HG02642 (cell line): ENCODE measurements at regions not wholly inside any gene's neighbourhood (a gene's known extent, or its start where the extent isn't known, plus 50 kb on each side); places are given as distances from the start of the nearest gene placed in this dataset.
"Not testable (repeated sequence)": the region's sequence is repeated elsewhere in the genome, so short reads cannot be mapped to it uniquely, and the experiment has no call there.

Experiments used
- ATAC-seq: cut with Tn5 transposase; IDR thresholded peaks from one replicate; pipeline ENCODE4 v1.9.1; 2021; ENCODE audit warnings: mild to moderate bottlenecking; ENCODE audit not compliant: unreplicated experiment, poor library complexity

GRCh38 chr6:50959081-50959641 lies 140.5 kb downstream of the TFAP2B start:
- no peak for ATAC-seq

DNA sequence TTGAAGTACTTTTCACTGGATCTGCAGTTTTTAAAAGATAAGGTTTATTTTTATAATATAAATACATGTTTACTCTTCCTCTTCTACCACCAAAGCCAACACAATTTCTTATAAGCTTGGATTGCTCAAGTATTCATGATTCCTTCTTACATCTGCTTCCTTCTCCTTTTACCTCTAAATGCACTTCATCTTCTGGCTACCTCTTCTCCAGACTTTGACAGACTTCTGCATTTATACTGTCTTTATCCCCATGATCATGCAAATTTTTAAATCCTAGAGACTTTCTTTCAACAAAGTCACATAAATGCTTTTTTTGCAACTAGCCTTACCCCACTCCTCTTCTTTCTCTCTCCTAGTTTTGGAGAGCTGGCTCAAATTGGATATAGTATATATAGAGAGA lies 142.9 kb downstream of the TFAP2B start:
- no peak for ATAC-seq

DNA sequence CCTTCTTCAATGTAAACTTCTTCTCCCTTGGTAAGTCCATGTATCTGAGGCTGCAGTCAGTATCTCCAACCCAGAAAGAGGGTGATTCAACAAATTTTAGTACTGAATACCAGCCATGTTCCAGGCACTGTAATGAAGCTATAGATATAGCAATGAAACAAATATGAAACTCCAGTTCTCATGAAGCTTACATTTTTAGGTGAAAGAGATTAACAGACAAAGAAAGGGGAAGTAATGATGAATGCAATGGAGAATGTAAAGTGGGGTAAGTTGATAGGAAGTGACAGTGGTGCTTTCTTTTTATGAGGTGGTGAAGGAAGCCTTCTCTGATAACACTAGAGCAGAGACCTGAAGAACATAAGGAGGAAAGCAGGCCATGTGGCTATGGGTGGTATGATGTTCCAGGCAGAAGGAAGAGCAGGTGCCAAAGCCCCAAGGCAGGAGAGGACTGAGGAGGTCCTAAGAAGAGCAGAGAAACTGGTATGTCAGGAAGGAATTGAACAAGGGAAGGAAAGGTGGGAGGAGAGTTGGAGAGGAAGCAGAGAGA lies 143.6 kb downstream of the TFAP2B start:
- ATAC-seq: no peak

DNA sequence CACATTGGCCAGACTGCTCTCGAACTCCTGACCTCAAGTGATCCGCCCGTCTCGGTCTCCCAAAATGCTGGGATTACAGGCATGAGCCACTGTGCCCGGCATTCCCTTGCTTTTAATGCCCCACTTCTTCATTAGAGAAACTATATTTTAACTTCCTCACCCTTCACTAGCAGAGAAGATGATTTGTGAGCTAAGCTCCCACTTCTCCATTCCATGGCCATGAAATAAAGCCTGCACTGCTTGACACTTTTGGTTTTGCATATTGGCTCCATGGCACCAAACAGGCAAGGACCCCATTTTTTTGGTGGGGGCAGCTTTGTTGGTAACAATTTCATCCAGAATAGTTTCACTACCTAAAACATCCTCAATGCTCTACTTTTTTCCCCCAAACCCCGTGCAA lies 145.3 kb downstream of the TFAP2B start:
- ATAC-seq: no peak

- ATAC-seq: no peak
Measured at GRCh38 chr6:50965495-50965894, 146.8 kb downstream of the TFAP2B start.

DNA sequence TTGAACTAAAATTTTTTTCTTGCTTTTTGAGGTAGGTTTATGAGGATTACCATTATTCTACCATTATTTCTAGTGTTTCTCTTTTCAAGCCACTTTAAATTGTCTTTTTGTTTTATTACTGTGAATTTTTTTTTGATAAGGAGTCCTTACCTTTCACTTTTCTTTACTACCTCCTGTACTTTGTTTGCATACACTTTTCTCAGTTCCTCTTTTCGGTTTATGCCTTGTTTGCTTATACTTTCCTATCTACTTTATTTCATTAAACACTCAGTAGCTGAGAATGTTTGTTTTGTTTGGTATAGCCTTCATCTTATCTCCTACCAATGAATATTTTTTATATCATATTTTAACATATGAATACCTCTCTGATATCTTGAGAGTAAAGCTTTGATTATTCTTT lies 147.9 kb downstream of the TFAP2B start:
- ATAC-seq: peak; percentile 87

- peak; percentile 37 for ATAC-seq
Measured at GRCh38 chr6:50966986-50967385, 148.3 kb downstream of the TFAP2B start.

GRCh38 chr6:50968246-50968645 lies 149.6 kb downstream of the TFAP2B start:
- not testable (repeated sequence) for ATAC-seq

DNA sequence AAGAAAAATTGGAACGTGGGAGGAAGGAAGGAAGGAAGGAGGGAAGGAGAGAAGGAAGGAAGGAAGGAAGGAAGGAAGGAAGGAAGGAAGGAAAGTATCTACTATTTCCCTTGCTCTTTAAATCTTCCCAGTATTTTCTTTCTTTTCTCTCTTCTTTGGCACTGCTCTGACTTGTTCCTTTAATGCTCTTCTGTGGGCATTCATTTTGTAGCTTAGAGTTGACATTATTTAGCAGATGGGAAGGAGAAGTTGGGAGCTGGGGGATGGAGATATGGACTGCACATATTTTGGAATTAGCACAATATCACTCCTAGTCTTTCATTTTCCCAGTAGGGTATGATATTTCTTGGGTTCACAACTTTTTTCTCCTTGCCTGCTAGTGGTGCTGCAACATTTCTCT lies 152.2 kb downstream of the TFAP2B start:
- ATAC-seq: no peak

- ATAC-seq: no peak
Measured at GRCh38 chr6:50973464-50973863, 154.8 kb downstream of the TFAP2B start.

- ATAC-seq: no peak
Measured at GRCh38 chr6:50974319-50974718, 155.6 kb downstream of the TFAP2B start.

GRCh38 chr6:50975216-50975615 lies 156.5 kb downstream of the TFAP2B start:
- no peak for ATAC-seq

DNA sequence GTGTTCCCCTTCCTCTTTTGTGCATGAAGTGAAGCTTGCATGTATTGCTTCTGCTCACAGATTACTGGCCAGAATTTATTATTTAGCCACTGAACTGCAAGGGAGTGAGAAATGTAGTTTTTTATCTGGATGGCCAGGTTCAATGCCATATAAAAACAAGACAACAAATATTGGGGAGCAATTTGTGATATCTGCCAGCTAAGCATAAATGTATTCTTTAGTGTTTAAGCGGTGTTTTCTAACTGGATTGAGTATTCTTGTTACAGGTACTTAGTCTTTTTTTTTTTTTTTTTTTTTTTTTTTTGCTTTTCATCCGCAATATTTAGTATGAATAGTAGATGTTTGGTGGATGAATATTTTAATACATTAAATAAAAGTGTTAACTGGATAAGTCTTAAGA lies 158.2 kb downstream of the TFAP2B start:
- ATAC-seq: no peak

DNA sequence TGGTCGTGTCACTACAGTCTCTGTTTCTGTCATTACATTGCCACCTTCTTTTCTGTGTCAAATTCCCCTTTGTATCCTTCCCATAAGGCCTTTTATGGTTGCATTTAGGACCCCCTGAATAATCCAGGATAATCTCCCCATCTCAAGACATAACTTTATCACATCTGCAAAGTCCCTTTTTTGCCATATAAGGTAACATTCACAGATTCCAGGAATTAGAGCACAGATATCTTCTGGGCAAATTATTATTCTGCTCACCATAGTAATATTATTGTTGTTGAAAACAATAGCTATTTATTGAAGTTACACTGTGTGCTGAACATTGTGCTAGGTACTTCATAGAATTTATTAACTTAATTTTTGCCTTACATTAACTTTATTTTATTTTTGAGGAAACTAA lies 159.1 kb downstream of the TFAP2B start:
- no peak for ATAC-seq

DNA sequence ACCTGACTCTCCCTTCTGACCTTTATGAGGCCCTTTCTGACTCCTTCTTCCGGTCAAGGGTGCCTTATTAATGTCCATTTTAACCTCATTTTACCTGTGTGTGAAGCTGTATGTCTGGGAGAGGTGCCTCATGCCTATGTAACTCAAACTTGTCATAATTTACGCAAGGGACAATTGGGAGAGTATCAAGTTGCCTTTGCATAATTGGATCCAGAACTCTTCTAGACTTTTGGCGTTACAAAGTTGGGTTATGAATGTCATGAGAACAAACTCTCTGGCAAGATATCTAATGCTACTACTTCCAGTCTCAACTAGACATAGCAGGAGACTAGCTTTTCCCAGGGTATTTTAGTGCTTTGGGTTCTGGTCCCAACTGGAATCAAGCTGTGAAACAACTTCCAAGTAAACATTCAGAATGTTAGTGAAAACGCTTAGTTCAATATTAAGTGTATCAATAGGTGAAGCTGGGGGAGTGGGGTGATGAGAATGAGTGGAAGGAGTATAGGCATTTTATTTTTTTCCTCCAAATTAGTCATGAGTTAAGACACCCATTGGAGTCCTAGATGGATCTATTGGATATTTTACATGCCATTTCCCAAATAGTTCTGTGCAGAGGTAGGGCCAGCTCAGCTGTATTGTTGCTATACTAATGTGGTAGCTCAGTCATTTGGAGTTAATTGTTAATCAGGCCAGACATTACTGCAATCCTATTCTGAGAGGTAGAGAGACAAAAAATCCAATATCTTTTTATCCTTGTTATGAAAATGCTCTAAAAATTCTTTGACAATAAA lies 159.9 kb downstream of the TFAP2B start:
- ATAC-seq: no peak

GRCh38 chr6:50979171-50979525 lies 160.5 kb downstream of the TFAP2B start:
- no peak for ATAC-seq

GRCh38 chr6:50984135-50984534 lies 165.5 kb downstream of the TFAP2B start:
- no peak for ATAC-seq

DNA sequence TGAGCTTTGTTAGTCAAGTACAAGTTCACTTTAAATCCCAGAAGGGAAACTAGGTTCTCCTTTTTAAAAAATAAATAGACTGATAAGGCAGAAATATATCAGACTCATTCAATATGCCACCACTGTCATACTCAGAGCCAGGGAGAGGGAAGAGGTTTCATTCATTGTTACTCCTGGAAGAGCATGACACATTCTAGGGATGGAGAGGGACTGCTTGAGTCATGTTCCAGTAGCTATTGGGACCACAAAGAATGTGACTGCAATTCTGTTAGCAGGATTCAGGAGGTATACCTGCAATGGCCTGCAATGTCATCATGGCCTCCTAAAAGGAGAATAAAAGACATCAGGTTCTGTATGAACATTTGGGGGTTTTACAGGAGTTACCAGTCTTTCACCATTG lies 167.6 kb downstream of the TFAP2B start:
- no peak for ATAC-seq

GRCh38 chr6:50989123-50989522 lies 170.5 kb downstream of the TFAP2B start:
- ATAC-seq: no peak

DNA sequence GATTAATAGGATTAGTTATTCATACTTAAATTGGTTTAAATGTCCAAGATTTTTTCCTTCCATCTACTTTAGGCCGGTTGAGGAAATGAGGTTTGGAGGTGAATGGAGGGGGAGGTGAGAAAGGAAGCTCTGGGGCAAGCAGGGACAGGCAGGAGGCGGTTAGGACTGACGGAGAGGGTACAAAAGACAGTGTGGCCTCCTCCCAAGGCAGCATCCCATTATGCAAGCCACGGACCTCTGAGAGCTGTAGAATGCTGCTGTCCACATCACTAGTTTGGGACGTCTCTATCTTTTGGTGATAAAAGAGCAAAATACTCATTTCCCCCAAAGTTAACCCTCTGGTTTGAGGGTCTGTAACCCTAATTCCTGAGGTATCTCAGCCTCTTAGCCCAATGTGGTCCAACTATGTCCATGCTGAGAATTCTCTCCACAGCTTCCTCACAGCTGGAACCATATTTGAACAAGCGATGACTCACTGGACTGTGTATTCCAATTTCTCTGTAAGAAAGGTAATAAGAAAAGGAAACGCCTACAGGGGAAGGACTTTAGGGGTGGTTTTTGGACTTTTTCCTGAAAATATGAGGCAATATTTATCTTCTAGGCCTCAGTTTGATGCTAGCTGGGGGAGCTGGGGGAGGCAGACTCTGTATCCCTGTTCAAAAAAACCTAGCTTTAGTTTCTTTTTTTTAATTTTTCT lies 172.2 kb downstream of the TFAP2B start:
- no peak for ATAC-seq

DNA sequence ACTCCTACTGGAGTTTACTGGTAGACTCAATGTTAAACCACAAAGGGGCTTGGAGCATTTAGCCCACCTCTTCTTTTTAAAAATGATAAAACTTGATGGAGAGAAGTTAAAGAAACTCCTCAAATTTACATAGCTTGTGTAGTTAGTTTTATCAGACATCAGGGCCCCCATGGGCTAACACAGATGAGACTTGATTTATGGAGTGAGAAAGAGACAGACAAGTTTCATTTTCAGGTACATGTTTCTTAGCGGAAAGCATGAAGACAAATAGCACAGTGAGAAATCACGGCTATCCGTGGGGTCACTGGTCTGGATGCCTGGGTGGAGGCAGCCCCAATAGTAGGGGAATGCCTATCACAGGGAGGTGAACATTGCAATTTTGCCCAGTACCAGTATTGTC lies 173.6 kb downstream of the TFAP2B start:
- no peak for ATAC-seq
